Fibroblast of mammary gland (primary cell): ENCODE measurements at regions not wholly inside any gene's neighbourhood (a gene's known extent, or its start where the extent isn't known, plus 50 kb on each side); places are given as distances from the start of the nearest gene placed in this dataset.
"Not testable (repeated sequence)": the region's sequence is repeated elsewhere in the genome, so short reads cannot be mapped to it uniquely, and the experiment has no call there.

Experiments
- DNase-seq: peaks from one replicate; pipeline ENCODE4 v3.0.0-alpha.2; 2010; ENCODE audit warnings: low read depth
- H3K4me3 ChIP-seq: 2 replicates; pipeline ENCODE4 v1.5.1; 2011; ENCODE audit warnings: low read depth, mild to moderate bottlenecking, low read length, moderate library complexity; ENCODE audit not compliant: control insufficient read depth
- TF ChIP-seq, protein P1 (sequence below): conservative IDR thresholded peaks from 2 replicates; pipeline ENCODE4 v1.5.1; 2011; ENCODE audit warnings: low read depth, low read length, inconsistent platforms; ENCODE audit not compliant: control insufficient read depth, insufficient read depth

DNA sequence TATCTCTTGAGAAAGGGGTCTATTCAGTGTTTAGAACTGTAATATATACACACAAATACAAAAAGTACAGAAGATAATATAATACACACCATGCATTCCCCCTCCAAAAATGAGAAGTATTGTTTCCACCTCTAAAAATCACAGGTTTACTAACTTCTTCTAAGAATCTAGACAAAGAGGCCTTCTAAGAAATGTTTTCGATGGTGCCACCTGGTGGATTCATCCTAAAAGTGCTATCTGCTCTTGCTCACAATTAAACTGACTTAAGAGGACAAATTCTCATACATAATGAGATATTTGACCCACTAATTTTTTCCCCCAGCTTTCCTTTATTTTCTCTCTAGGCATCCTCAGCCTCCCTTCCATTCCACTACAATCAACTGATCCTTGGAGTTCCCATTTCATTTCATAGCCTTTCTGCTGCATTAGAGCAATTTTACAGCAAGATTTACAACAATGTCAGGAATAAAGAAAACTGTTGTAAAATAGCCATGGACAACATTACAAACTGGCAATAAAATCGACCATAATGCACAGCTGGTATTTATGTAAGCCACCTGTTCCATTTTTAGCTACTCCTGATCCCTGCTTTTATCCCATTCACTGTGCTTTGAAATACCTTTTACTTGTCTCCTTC is 124.6 kb downstream of the ARRDC4 start:
- TF ChIP-seq, protein P1, sequence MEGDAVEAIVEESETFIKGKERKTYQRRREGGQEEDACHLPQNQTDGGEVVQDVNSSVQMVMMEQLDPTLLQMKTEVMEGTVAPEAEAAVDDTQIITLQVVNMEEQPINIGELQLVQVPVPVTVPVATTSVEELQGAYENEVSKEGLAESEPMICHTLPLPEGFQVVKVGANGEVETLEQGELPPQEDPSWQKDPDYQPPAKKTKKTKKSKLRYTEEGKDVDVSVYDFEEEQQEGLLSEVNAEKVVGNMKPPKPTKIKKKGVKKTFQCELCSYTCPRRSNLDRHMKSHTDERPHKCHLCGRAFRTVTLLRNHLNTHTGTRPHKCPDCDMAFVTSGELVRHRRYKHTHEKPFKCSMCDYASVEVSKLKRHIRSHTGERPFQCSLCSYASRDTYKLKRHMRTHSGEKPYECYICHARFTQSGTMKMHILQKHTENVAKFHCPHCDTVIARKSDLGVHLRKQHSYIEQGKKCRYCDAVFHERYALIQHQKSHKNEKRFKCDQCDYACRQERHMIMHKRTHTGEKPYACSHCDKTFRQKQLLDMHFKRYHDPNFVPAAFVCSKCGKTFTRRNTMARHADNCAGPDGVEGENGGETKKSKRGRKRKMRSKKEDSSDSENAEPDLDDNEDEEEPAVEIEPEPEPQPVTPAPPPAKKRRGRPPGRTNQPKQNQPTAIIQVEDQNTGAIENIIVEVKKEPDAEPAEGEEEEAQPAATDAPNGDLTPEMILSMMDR = peak; percentile 68
- DNase-seq = peak; percentile 84

DNA sequence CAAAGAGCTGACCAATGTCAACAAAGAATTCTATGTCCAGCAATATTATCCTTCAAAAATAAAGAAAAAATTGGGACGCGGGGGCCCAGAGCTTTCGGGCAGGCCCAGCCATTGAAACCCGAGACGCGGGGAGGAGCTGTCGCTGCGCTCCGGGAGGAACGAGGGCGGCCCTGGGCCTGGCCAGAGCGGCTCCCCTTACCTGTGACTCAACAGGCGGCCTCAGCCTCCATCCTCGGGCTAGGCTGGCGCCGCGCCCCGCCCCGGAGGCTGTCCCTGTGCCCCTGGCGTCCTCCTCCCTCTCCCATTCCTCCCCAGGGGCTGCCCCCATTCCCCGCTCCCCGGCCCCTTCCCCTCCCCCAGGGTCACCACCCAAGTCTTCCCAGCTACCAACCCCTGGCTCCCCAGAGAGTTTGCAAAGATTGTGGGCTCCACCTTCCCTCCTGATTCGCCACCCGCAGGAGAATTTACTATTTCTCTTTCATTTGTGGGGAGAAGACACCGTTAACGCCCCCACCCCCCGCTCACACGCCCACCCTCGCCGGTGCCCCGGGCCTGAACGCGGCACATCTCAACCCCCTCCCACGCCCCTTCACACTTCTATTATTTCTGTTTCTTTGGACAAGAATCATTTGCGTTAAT is 127.9 kb downstream of the ARRDC4 start:
- not testable (repeated sequence) for H3K4me3 ChIP-seq, DNase-seq

More for the DNA sequence above, 124.6 kb downstream of the ARRDC4 start:
- H3K4me3 ChIP-seq = no peak overlapping the region

DNA sequence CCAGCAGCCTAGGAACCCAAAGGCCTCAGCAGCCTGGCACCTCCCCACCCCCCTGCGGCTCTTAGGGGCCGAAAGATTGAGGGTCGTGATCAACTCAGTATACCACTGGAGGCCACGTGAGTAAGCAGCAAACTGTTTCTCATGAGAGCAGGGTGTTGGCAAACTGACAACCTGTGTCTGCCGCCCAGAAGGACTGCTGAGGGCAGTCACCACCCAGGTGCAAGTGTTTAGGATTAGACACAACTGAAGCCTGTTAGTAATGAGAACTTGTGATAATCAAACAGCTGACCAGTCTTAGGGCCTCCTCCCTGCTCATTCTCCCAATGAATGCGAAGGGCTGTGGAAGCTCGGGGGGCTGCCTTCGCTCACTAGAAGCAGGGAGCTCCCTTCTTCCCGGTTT is 128.8 kb downstream of the ARRDC4 start:
- DNase-seq, H3K4me3 ChIP-seq: not testable (repeated sequence)

- not testable (repeated sequence) for DNase-seq, H3K4me3 ChIP-seq
Observed at GRCh38 chr15:98097986-98098385, 137.5 kb downstream of the ARRDC4 start.

DNA sequence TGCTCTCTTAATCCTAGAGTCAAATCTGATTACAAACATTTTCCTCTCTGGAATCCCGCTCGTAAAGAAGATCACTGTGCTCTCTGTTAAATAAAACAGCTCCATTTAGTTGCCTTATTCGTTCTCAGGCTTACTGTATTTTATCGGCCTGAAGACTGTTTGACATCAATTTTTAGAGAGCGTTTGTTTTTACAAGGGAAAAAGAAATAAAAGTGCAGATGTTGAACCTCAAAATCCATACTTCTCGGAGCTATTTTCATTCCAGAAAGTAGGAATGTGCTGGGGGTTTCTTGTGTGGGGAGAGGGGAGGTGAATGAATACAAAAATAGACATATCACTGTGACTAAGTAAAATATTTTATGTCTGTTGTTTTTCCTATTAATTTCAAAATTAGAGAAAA is 140.1 kb downstream of the ARRDC4 start:
- H3K4me3 ChIP-seq, DNase-seq: not testable (repeated sequence)

GRCh38 chr15:98103570-98103969 is 143.1 kb downstream of the ARRDC4 start:
- DNase-seq = no peak
- TF ChIP-seq, protein P1 = no peak
- no peak overlapping the region for H3K4me3 ChIP-seq

GRCh38 chr15:98104386-98105151 is 144.1 kb downstream of the ARRDC4 start:
- DNase-seq, H3K4me3 ChIP-seq: not testable (repeated sequence)

- DNase-seq, H3K4me3 ChIP-seq: not testable (repeated sequence)
Observed at GRCh38 chr15:98106615-98107194, 146.2 kb downstream of the ARRDC4 start.

GRCh38 chr15:98111806-98112205 is 151.3 kb downstream of the ARRDC4 start:
- no peak overlapping the region for H3K4me3 ChIP-seq
- no peak for DNase-seq
- TF ChIP-seq, protein P1 = no peak

GRCh38 chr15:98113327-98113726 is 152.8 kb downstream of the ARRDC4 start:
- H3K4me3 ChIP-seq = no peak overlapping the region
- TF ChIP-seq, protein P1 = no peak
- DNase-seq = no peak
